Transverse colon (tissue), 4 donors: ENCODE measurements at regions not wholly inside any gene's neighbourhood (a gene's known extent, or its start where the extent isn't known, plus 50 kb on each side); places are given as distances from the start of the nearest gene placed in this dataset.

ENCODE experiments used
- DNase-seq: peaks from one replicate; pipeline ENCODE4 v3.0.0-alpha.2; 2019
- H3K27ac ChIP-seq, 4 donors: fragments of 200-600 bp; sonication (generic); 2 replicates each; pipeline ENCODE4 v1.5.1; 2016 to 2018; ENCODE audit warnings: inconsistent platforms in 4 of 4
- H3K27me3 ChIP-seq: fragments of 200-600 bp; sonication (generic); 2 replicates; pipeline ENCODE4 v1.5.1; 2017; ENCODE audit warnings: inconsistent platforms
- H3K36me3 ChIP-seq, 4 donors: fragments of 200-600 bp; sonication (generic); 2 replicates each; pipeline ENCODE4 v1.5.1; 2017 to 2019; ENCODE audit warnings: inconsistent platforms in 4 of 4
- H3K4me1 ChIP-seq, 4 donors: fragments of 200-600 bp; sonication (generic); 2 replicates each; pipeline ENCODE4 v1.5.1; 2017 to 2020; ENCODE audit warnings: inconsistent platforms in 4 of 4
- H3K4me3 ChIP-seq, 4 donors: fragments of 200-600 bp; sonication (generic); 1 replicate in 1 of 4; 2 replicates in 3 of 4; pipeline versions ENCODE4 v1.5.1 to v1.6.1; 2017 to 2019; ENCODE audit warnings: inconsistent platforms in 4 of 4
- H3K9me3 ChIP-seq, 2 donors: fragments of 200-600 bp; sonication (generic); 2 replicates each; pipeline ENCODE4 v1.5.1; 2017 to 2019; ENCODE audit warnings: inconsistent platforms in 2 of 2
- CTCF ChIP-seq, 5 experiments: fragments of 200-600 bp in 3 of 5; fragments of 450-650 bp in 2 of 5; sonication (generic) in 3 of 5; IDR thresholded peaks; 1 replicate in 2 of 5; 2 replicates in 3 of 5; pipeline ENCODE4 v1.5.1; 2016 to 2017; ENCODE audit warnings: antibody characterized with exemption in 5 of 5, inconsistent platforms in 3 of 5, mild to moderate bottlenecking in 2 of 5, moderate library complexity in 1 of 5
- EP300 ChIP-seq: sonication (generic); formaldehyde crosslinking; IDR thresholded peaks from one replicate; pipeline ENCODE4 v1.6.1; 2017; ENCODE audit warnings: antibody characterized with exemption, low read depth
- POLR2A ChIP-seq: fragments of 450-650 bp; IDR thresholded peaks from one replicate; pipeline ENCODE4 v1.6.1; 2016; ENCODE audit warnings: antibody characterized with exemption, mild to moderate bottlenecking, moderate library complexity
- POLR2AphosphoS5 ChIP-seq, 3 donors: sonication (generic); formaldehyde crosslinking; IDR thresholded peaks; one replicate each; pipeline ENCODE4 v1.6.1; 2016; ENCODE audit warnings: antibody characterized with exemption in 3 of 3
- WGBS, 2 donors: methylation state at CpG; one replicate each; pipeline ENCODE4 v1.1.5; 2018; ENCODE audit warnings: low coverage in 1 of 2; 5-methylcytosine and 5-hydroxymethylcytosine counted together
- in situ Hi-C, 4 donors: fragments of 200-750 bp; cut with MboI; loops; one replicate each; pipeline versions ENCODE4 v1.15.0 to v1.15.1; 2017; ENCODE audit warnings: low sequenced_read_pairs in 3 of 4, low pct_ligation_motif_present in 1 of 4, low pct_unique_long_range_greater_than_20kb in 1 of 4
- intact Hi-C: fragments of 100-400 bp; cut with DNase I; formaldehyde crosslinking; loops from one replicate; pipeline ENCODE4 v1.15.1; 2023; ENCODE audit warnings: low total_unique reads

GRCh38 chr11:39236916-39237315 lies 2222.5 kb downstream of the LRRC4C start:
- TF ChIP-seq CTCF (IDR thresholded peaks at IDR 0.05): no peak
- no peak for TF ChIP-seq EP300
- TF ChIP-seq POLR2AphosphoS5 (IDR thresholded peaks at IDR 0.05): no peak
- TF ChIP-seq POLR2A: no peak
- 11 to 18% methylated on average over 1 of the region's 1 CpG for WGBS, 2 donors
- Histone ChIP-seq H3K9me3 (no peaks in the 10 kb centered on the region), H3K27me3 (no peaks in the 10 kb centered on the region), H3K36me3 (no peaks in the 10 kb centered on the region), H3K4me3 (no peak overlapping the region), H3K4me1 (no peaks in the 10 kb centered on the region), H3K27ac (no peak overlapping the region)
- intact Hi-C loops: no loop called here
- no peak for DNase-seq
- in situ Hi-C loops: no loop called here

- in situ Hi-C loops: no loop called here
- no peaks in the 10 kb centered on the region for H3K9me3 ChIP-seq
- no peaks in the 10 kb centered on the region for H3K4me1 ChIP-seq
- no peak overlapping the region for H3K27ac ChIP-seq
- no peaks in the 10 kb centered on the region for H3K36me3 ChIP-seq
- intact Hi-C loops: no loop called here
- H3K4me3 ChIP-seq: no peak overlapping the region
- no peak for TF ChIP-seq EP300
- no peak for TF ChIP-seq CTCF (IDR thresholded peaks at IDR 0.05)
- TF ChIP-seq POLR2AphosphoS5 (IDR thresholded peaks at IDR 0.05): no peak
- TF ChIP-seq POLR2A: no peak
- no peak for DNase-seq
- no peaks in the 10 kb centered on the region for H3K27me3 ChIP-seq
- WGBS, 2 donors: 51 to 59% methylated on average over 3 of the region's 3 CpGs
These were observed 2237.8 kb downstream of the LRRC4C start for GRCh38 chr11:39221550-39222138.

GRCh38 chr11:39220501-39221230 lies 2238.8 kb downstream of the LRRC4C start:
- H3K27me3 ChIP-seq: no peaks in the 10 kb centered on the region
- DNase-seq: no peak
- 65% methylated on average over 3 of the region's 3 CpGs for WGBS, 2 donors
- H3K27ac ChIP-seq: no peak overlapping the region
- intact Hi-C loops: no loop called here
- no peaks in the 10 kb centered on the region for H3K9me3 ChIP-seq
- in situ Hi-C loops: no loop called here
- no peak for TF ChIP-seq CTCF (IDR thresholded peaks at IDR 0.05)
- no peak for TF ChIP-seq EP300
- TF ChIP-seq POLR2A: no peak
- H3K4me1 ChIP-seq: no peaks in the 10 kb centered on the region
- H3K36me3 ChIP-seq: no peaks in the 10 kb centered on the region
- no peak overlapping the region for H3K4me3 ChIP-seq

- Histone ChIP-seq H3K4me1 (no peaks in the 10 kb centered on the region), H3K36me3 (no peaks in the 10 kb centered on the region), H3K27me3 (no peaks in the 10 kb centered on the region), H3K27ac (no peak overlapping the region), H3K9me3 (no peaks in the 10 kb centered on the region), H3K4me3 (no peak overlapping the region)
- no peak for TF ChIP-seq POLR2AphosphoS5 (IDR thresholded peaks at IDR 0.05)
- TF ChIP-seq CTCF (IDR thresholded peaks at IDR 0.05): no peak
- TF ChIP-seq POLR2A: no peak
- no peak for TF ChIP-seq EP300
- in situ Hi-C loops: no loop called here
- 85 to 86% methylated on average over 1 of the region's 1 CpG for WGBS, 2 donors
- intact Hi-C loops: no loop called here
- DNase-seq: no peak
These were observed 2239.4 kb downstream of the LRRC4C start for GRCh38 chr11:39220069-39220468.
